Endothelial cell of umbilical vein (primary cell): ENCODE measurements at regions not wholly inside any gene's neighbourhood (a gene's known extent, or its start where the extent isn't known, plus 50 kb on each side); places are given as distances from the start of the nearest gene placed in this dataset.

Source experiments
- BruUV-seq: library from RNA; stranded (reverse); fragments of 400-500 nt; replicated peaks from 2 replicates; lab custom pipeline; 2021; lab: Mats Ljungman, UMichigan
- CTCF ChIA-PET: fragments of 300-600, 350-600 bp; sonication (Branson Sonifier 250); formaldehyde crosslinking; loops from one replicate; lab custom pipeline; 2021; ENCODE audit warnings: antibody characterized with exemption, inconsistent platforms; lab: Charles Lee
- POLR2A ChIA-PET: fragments of 300-600, 350-600 bp; sonication (Branson Sonifier 250); formaldehyde crosslinking; loops from one replicate; lab custom pipeline; 2021; ENCODE audit warnings: antibody characterized with exemption, inconsistent platforms; lab: Charles Lee
- DNase-seq: peaks from one replicate; pipeline ENCODE4 v3.0.0-alpha.2; 2011; ENCODE audit warnings: low read depth, low spot score
- FAIRE-seq: peaks from 2 replicates; lab custom pipeline; 2011; peaks lifted over from hg19 to GRCh38; lab: Jason Lieb, UNC
- H2AFZ ChIP-seq: 2 replicates; pipeline ENCODE4 v1.6.0; 2012; ENCODE audit warnings: low read depth, low read length, control low read depth, inconsistent platforms
- H3K27ac ChIP-seq: 2 replicates; pipeline ENCODE4 v1.5.1; 2011; ENCODE audit warnings: low read depth, mild to moderate bottlenecking, control low read depth, low read length, moderate library complexity; ENCODE audit not compliant: insufficient read depth
- H3K27me3 ChIP-seq, 2 experiments: 2 replicates each; pipeline versions ENCODE4 v1.6.0 to v1.6.1; 2011; ENCODE audit warnings: low read length in 2 of 2, mixed read lengths in 1 of 2; ENCODE audit not compliant: control insufficient read depth in 2 of 2, insufficient read depth in 2 of 2
- H3K36me3 ChIP-seq, 2 experiments: 2 replicates in 1 of 2; 3 replicates in 1 of 2; pipeline ENCODE4 v1.5.1; 2011; ENCODE audit warnings: low read length in 2 of 2, mild to moderate bottlenecking in 1 of 2, moderate library complexity in 1 of 2; ENCODE audit not compliant: control insufficient read depth in 2 of 2, insufficient read depth in 2 of 2; ENCODE audit errors: extremely low read depth in 1 of 2
- H3K4me1 ChIP-seq: 3 replicates; pipeline ENCODE4 v1.5.1; 2011; ENCODE audit warnings: mild to moderate bottlenecking, low read length; ENCODE audit not compliant: control insufficient read depth, insufficient read depth; ENCODE audit errors: extremely low read depth
- H3K4me2 ChIP-seq: 2 replicates; pipeline ENCODE4 v1.6.1; 2011; ENCODE audit warnings: low read length, control low read depth, mixed read lengths; ENCODE audit not compliant: insufficient read depth
- H3K4me3 ChIP-seq, 3 experiments: fragments of 200-600 bp in 1 of 3; sonication (generic), shearing (Covaris generic) in 1 of 3; replicated peaks in 1 of 3; 2 replicates each; pipeline ENCODE4 v1.5.1; 2011 to 2016; ENCODE audit warnings: control low read depth in 3 of 3, low read length in 3 of 3, mild to moderate bottlenecking in 2 of 3, inconsistent platforms in 1 of 3, low read depth in 1 of 3, moderate library complexity in 1 of 3; ENCODE audit not compliant: insufficient read depth in 1 of 3
- H3K79me2 ChIP-seq: 2 replicates; pipeline ENCODE4 v1.6.0; 2012; ENCODE audit warnings: low read length, inconsistent platforms; ENCODE audit not compliant: control insufficient read depth, insufficient read depth
- H3K9ac ChIP-seq: replicated peaks from 2 replicates; pipeline ENCODE3; 2011; ENCODE audit warnings: low read length, control low read depth; ENCODE audit not compliant: insufficient read depth; ENCODE audit errors: extremely low read depth
- H3K9me1 ChIP-seq: replicated peaks from 3 replicates; pipeline ENCODE4 v1.6.0; 2011; ENCODE audit warnings: mild to moderate bottlenecking, low read length; ENCODE audit not compliant: control insufficient read depth, insufficient read depth; ENCODE audit errors: extremely low read depth
- H3K9me3 ChIP-seq: replicated peaks from 2 replicates; pipeline ENCODE4 v1.5.1; 2012; ENCODE audit warnings: low read length, inconsistent platforms; ENCODE audit not compliant: control insufficient read depth, insufficient read depth
- H4K20me1 ChIP-seq: replicated peaks from 2 replicates; pipeline ENCODE3; 2011; ENCODE audit warnings: mild to moderate bottlenecking, low read length; ENCODE audit not compliant: control insufficient read depth, insufficient read depth; ENCODE audit errors: extremely low read depth
- CTCF ChIP-seq, 2 donors: IDR thresholded peaks; 1 replicate in 1 of 2; 2 replicates in 1 of 2; pipeline ENCODE4 v1.5.1; 2011; ENCODE audit warnings: low read length in 2 of 2, mild to moderate bottlenecking in 2 of 2, moderate library complexity in 2 of 2, control low read depth in 1 of 2, inconsistent platforms in 1 of 2, low read depth in 1 of 2; ENCODE audit not compliant: insufficient read depth in 1 of 2; ENCODE audit errors: extremely low read depth in 1 of 2
- EZH2 ChIP-seq: IDR thresholded peaks from 2 replicates; pipeline ENCODE4 v1.6.1; 2012; ENCODE audit warnings: borderline replicate concordance, low read depth, mild to moderate bottlenecking, moderate library complexity, low read length, inconsistent platforms; ENCODE audit not compliant: severe bottlenecking
- FOS ChIP-seq: IDR thresholded peaks from 2 replicates; pipeline ENCODE4 v1.6.1; 2011; ENCODE audit warnings: mild to moderate bottlenecking, low read length, moderate library complexity, borderline replicate concordance; ENCODE audit not compliant: insufficient read depth
- GATA2 ChIP-seq: IDR thresholded peaks from 2 replicates; pipeline ENCODE4 v1.7.0; 2011; ENCODE audit warnings: low read depth, mild to moderate bottlenecking, moderate library complexity, mixed read lengths, low read length; ENCODE audit not compliant: insufficient read length, insufficient read depth
- JUN ChIP-seq: IDR thresholded peaks from 2 replicates; pipeline ENCODE4 v1.6.1; 2011; ENCODE audit warnings: borderline replicate concordance, low read depth; ENCODE audit not compliant: insufficient read length, insufficient read depth
- MAX ChIP-seq: IDR thresholded peaks from 2 replicates; pipeline ENCODE4 v1.6.1; 2011; ENCODE audit not compliant: insufficient read depth, insufficient read length
- MYC ChIP-seq: IDR thresholded peaks from one replicate; pipeline ENCODE4 v1.6.1; 2011; ENCODE audit warnings: mild to moderate bottlenecking, low read depth, low read length
- POLR2A ChIP-seq: IDR thresholded peaks from 2 replicates; pipeline ENCODE4 v1.6.1; 2012; ENCODE audit warnings: low read depth, mild to moderate bottlenecking, control low read depth, low read length
- POLR2AphosphoS5 ChIP-seq: IDR thresholded peaks from 2 replicates; pipeline ENCODE4 v1.6.1; 2012; ENCODE audit warnings: low read depth, mild to moderate bottlenecking, control low read depth, low read length, moderate library complexity; ENCODE audit not compliant: insufficient read depth
- dilution Hi-C: fragments of 300-500 bp; cut with MboI; formaldehyde crosslinking; loops from one replicate; pipeline ENCODE4 v1.15.0; 2019; ENCODE audit warnings: low sequenced_read_pairs; ENCODE audit not compliant: extremely low pct_ligation_motif_present
- intact Hi-C: fragments of 100-400 bp; cut with micrococcal nuclease; formaldehyde crosslinking; loops from one replicate; pipeline ENCODE4 v1.10.0; 2022

- TF ChIP-seq MYC, result no peak
- TF ChIP-seq JUN, result no peak
- no peak for TF ChIP-seq FOS
- no peak for TF ChIP-seq POLR2AphosphoS5
- TF ChIP-seq CTCF (IDR thresholded peaks at IDR 0.05; ENCODE audit: extremely low read depth in 1 of 2, insufficient read depth in 1 of 2, low read depth in 1 of 2, low read length in 2 of 2), result no peak
- TF ChIP-seq GATA2, result no peak
- TF ChIP-seq EZH2, result no peak
- no peak for TF ChIP-seq MAX
- TF ChIP-seq POLR2A, result no peak
- no peaks in the 10 kb centered on the region for H3K4me1 ChIP-seq
- no peaks in the 10 kb centered on the region for H4K20me1 ChIP-seq
- H3K36me3 ChIP-seq, result no peaks in the 10 kb centered on the region
- POLR2A ChIA-PET, result no interaction called here
- intact Hi-C loops (no loop called here), dilution Hi-C loops (no loop called here)
- no peak overlapping the region for H3K9ac ChIP-seq
- BruUV-seq, result no TSS peak
- H3K27ac ChIP-seq, result no peak overlapping the region
- H3K9me1 ChIP-seq, result no peaks in the 10 kb centered on the region
- no peak overlapping the region for H3K4me2 ChIP-seq
- DNase-seq (no peak), FAIRE-seq (no peak)
- no peaks in the 10 kb centered on the region for H3K27me3 ChIP-seq
- H3K79me2 ChIP-seq, result no peaks in the 10 kb centered on the region
- H3K9me3 ChIP-seq, result no peaks in the 10 kb centered on the region
- CTCF ChIA-PET, result no interaction called here
- H3K4me3 ChIP-seq, result no peak overlapping the region
- no peak overlapping the region for H2AFZ ChIP-seq
Observed at GRCh38 chr17:74018115-74018514, 185.4 kb upstream of the RPL38 start.
